ENCODE measurements at regions not wholly inside any gene's neighbourhood (a gene's known extent, or its start where the extent isn't known, plus 50 kb on each side); places are given as distances from the start of the nearest gene placed in this dataset.

GRCh38 chr2:105990624-105991023 is 203.5 kb downstream of the UXS1 start:
- Histone ChIP-seq H4K20me1 (replicated peaks in 1 of 2; ENCODE audit: control insufficient read depth in 1 of 2, insufficient read depth in 2 of 2, low read length in 2 of 2) (no peaks in the 10 kb centered on the region), H4K8ac (ENCODE audit: extremely low read depth, insufficient read depth, low read length) (no peak overlapping the region), H3K79me2 (ENCODE audit: control insufficient read depth in 1 of 2, insufficient read depth in 2 of 2, low read length in 2 of 2) (no peaks in the 10 kb centered on the region), H3K27me3 (replicated peaks in 1 of 4; ENCODE audit: control insufficient read depth in 3 of 4, extremely low read depth in 1 of 4, insufficient read depth in 3 of 4, low read length in 3 of 4) (no peaks in the 10 kb centered on the region), H3K4me1 (replicated peaks in 1 of 4; ENCODE audit: control insufficient read depth in 3 of 4, insufficient read depth in 4 of 4, low read length in 3 of 4) (no peaks in the 10 kb centered on the region), H2AK5ac (ENCODE audit: low read depth, low read length) (no peak overlapping the region), H3K4me2 (ENCODE audit: insufficient read depth in 1 of 2, low read depth in 2 of 2, low read length in 2 of 2) (no peak overlapping the region), H2BK120ac (replicated peaks; ENCODE audit: low read depth, low read length) (no peak overlapping the region), H3K23me2 (ENCODE audit: low read depth, low read length) (no peaks in the 10 kb centered on the region), H3K14ac (ENCODE audit: insufficient read length) (no peak overlapping the region), H3K27ac (ENCODE audit: low read depth, low read length) (no peak overlapping the region), H2BK5ac (ENCODE audit: low read depth, low read length) (no peak overlapping the region), H3K36me3 (ENCODE audit: control insufficient read depth in 2 of 4, insufficient read depth in 4 of 4, low read length in 3 of 4) (no peaks in the 10 kb centered on the region), H3K4ac (replicated peaks; ENCODE audit: insufficient read length, low read depth, low read length) (no peak overlapping the region), H4K5ac (ENCODE audit: insufficient read length, low read depth, low read length) (no peak overlapping the region), H3K79me1 (ENCODE audit: low read depth, low read length) (no peaks in the 10 kb centered on the region), H4K91ac (replicated peaks; ENCODE audit: insufficient read length, low read length) (no peak overlapping the region), H2AFZ (ENCODE audit: low read length) (no peak overlapping the region), H2BK20ac (ENCODE audit: low read length) (no peak overlapping the region), H3K56ac (replicated peaks; ENCODE audit: insufficient read length, low read depth, low read length) (no peak overlapping the region), H2BK15ac (ENCODE audit: low read length) (no peak overlapping the region), H2BK12ac (ENCODE audit: low read depth, low read length) (no peak overlapping the region), H3K9ac (replicated peaks in 1 of 4; ENCODE audit: extremely low read depth in 1 of 4, low read depth in 3 of 4, low read length in 3 of 4) (no peak overlapping the region), H3K9me3 (ENCODE audit: insufficient read depth in 2 of 2, low read depth in 1 of 2, low read length in 1 of 2) (peaks cover 44 to 56% of the 10 kb centered on the region in 2 experiments), H3K23ac (ENCODE audit: insufficient read length) (no peak overlapping the region), H3K18ac (ENCODE audit: extremely low read depth, low read length) (no peak overlapping the region), H3K4me3 (ENCODE audit: extremely low read depth in 1 of 4, insufficient read depth in 2 of 4, low read depth in 3 of 4, low read length in 4 of 4) (no peak overlapping the region)
- 96% methylated on average over 6 of the region's 6 CpGs; no CpG with 5 or more reads in 1 of the 2 experiments for WGBS, 2 experiments (ENCODE audit: extremely low coverage in 1 of 2, insufficient coverage in 1 of 2, insufficient read length in 1 of 2, insufficient replicate concordance in 2 of 2, low coverage in 1 of 2, low lambda C conversion rate in 2 of 2, missing lambda C conversion rate in 1 of 2)
- FAIRE-seq (no peak), DNase-seq (ENCODE audit: low read depth in 1 of 2, low spot score in 2 of 2) (no peak)
- CTCF ChIA-PET (ENCODE audit: partially characterized antibody) = no interaction called here
- POLR2A ChIA-PET (ENCODE audit: partially characterized antibody) = no interaction called here
- no peak for TF ChIP-seq E2F6 (IDR thresholded peaks at IDR 0.05)
- no peak for TF ChIP-seq SP2 (IDR thresholded peaks at IDR 0.05; ENCODE audit: low read length)
- TF ChIP-seq CHD2 (IDR thresholded peaks at IDR 0.05; ENCODE audit: low read length) = no peak
- TF ChIP-seq PHF8 (conservative IDR thresholded peaks at IDR 0.05; ENCODE audit: low read depth, low read length) = no peak
- no peak for TF ChIP-seq TAF1 (IDR thresholded peaks at IDR 0.05; ENCODE audit: low read depth, low read length)
- TF ChIP-seq EGR1 (IDR thresholded peaks at IDR 0.05; ENCODE audit: borderline replicate concordance, low read depth, low read length) = no peak
- TF ChIP-seq SP4 (IDR thresholded peaks at IDR 0.05; ENCODE audit: low read length) = no peak
- TF ChIP-seq CREB1 (IDR thresholded peaks at IDR 0.05) = no peak
- no peak for TF ChIP-seq TBP (IDR thresholded peaks at IDR 0.05; ENCODE audit: low read depth, low read length)
- no peak for TF ChIP-seq TEAD4 (IDR thresholded peaks at IDR 0.05; ENCODE audit: low read depth, low read length)

Measured in H1 (cell line).